Neural cell (in vitro differentiated cells): ENCODE measurements at regions not wholly inside any gene's neighbourhood (a gene's known extent, or its start where the extent isn't known, plus 50 kb on each side); places are given as distances from the start of the nearest gene placed in this dataset.

Source experiments
- CTCF ChIP-seq: fragments of 450-650 bp; IDR thresholded peaks from 2 replicates; pipeline ENCODE4 v1.5.1; 2014; ENCODE audit warnings: antibody characterized with exemption, mild to moderate bottlenecking, moderate library complexity; ENCODE audit not compliant: poor library complexity, severe bottlenecking
- EZH2 ChIP-seq: fragments of 200-600, 300-800 bp; shearing (Covaris generic), sonication (generic); IDR thresholded peaks from 2 replicates; pipeline ENCODE4 v1.6.1; 2014; ENCODE audit warnings: antibody characterized with exemption, low read length, borderline replicate concordance, mild to moderate bottlenecking; ENCODE audit not compliant: insufficient read depth, poor library complexity, severe bottlenecking
- RAD21 ChIP-seq: fragments of 450-650 bp; conservative IDR thresholded peaks from 2 replicates; pipeline ENCODE4 v1.6.1; 2014; ENCODE audit warnings: antibody characterized with exemption, mild to moderate bottlenecking, moderate library complexity
- REST ChIP-seq: IDR thresholded peaks from 2 replicates; pipeline ENCODE4 v1.6.1; 2012; ENCODE audit warnings: borderline replicate concordance
- TAF1 ChIP-seq: IDR thresholded peaks from 2 replicates; pipeline ENCODE4 v1.6.1; 2012; ENCODE audit warnings: low read depth

DNA sequence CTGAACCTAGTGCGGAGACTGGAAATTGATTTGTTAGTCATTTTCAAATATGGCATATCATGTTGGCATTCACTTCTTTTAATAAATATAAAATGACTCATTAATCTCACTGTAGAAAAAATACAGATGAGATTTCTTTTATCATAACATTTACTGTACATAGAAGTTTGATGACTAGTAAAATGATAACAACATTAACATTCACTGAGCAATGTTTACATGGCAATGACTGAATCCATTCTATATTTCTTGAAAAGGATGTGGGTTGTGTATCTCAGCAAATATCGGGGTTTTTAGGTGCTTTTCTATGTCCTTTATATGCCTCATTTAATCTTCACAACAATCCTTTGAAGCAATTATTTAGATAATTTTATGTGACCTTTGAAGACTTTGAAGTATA, 920.9 kb upstream of the FAT3 start:
- TF ChIP-seq EZH2 (no peak), RAD21 (no peak), CTCF (no peak), TAF1 (no peak), REST (no peak)
